Glutamatergic neuron (in vitro differentiated cells): ENCODE measurements at regions not wholly inside any gene's neighbourhood (a gene's known extent, or its start where the extent isn't known, plus 50 kb on each side); places are given as distances from the start of the nearest gene placed in this dataset.

Source experiments
- DNase-seq: peaks from one replicate; pipeline ENCODE4 v3.0.0; 2022
- H3K27ac Mint-ChIP-seq: one replicate; pipeline ENCODE4 v1.8.0; 2020; ENCODE audit warnings: mild to moderate bottlenecking, mixed read lengths, inconsistent platforms; ENCODE audit not compliant: unreplicated experiment
- H3K27me3 Mint-ChIP-seq: one replicate; pipeline ENCODE4 v1.8.0; 2020; ENCODE audit warnings: mild to moderate bottlenecking, moderate library complexity, mixed read lengths, inconsistent platforms; ENCODE audit not compliant: unreplicated experiment
- H3K36me3 Mint-ChIP-seq: one replicate; pipeline ENCODE4 v1.8.0; 2020; ENCODE audit warnings: mild to moderate bottlenecking, mixed read lengths, inconsistent platforms; ENCODE audit not compliant: unreplicated experiment
- H3K4me1 Mint-ChIP-seq: one replicate; pipeline ENCODE4 v1.8.0; 2020; ENCODE audit warnings: mild to moderate bottlenecking, low read depth, mixed read lengths, inconsistent platforms; ENCODE audit not compliant: unreplicated experiment
- H3K4me3 Mint-ChIP-seq: one replicate; pipeline ENCODE4 v1.8.0; 2020; ENCODE audit warnings: mild to moderate bottlenecking, mixed read lengths, inconsistent platforms; ENCODE audit not compliant: unreplicated experiment
- H3K9me3 Mint-ChIP-seq: one replicate; pipeline ENCODE4 v1.8.0; 2020; ENCODE audit warnings: mild to moderate bottlenecking, moderate library complexity, mixed read lengths, inconsistent platforms; ENCODE audit not compliant: unreplicated experiment
- CTCF ChIP-seq: fragments of 200-600 bp; sonication (generic); IDR thresholded peaks from one replicate; pipeline ENCODE4 v1.5.0; 2021; ENCODE audit not compliant: partially characterized antibody, unreplicated experiment

- no peaks in the 10 kb centered on the region for H3K27me3 Mint-ChIP-seq
- H3K4me1 Mint-ChIP-seq: no peaks in the 10 kb centered on the region
- H3K4me3 Mint-ChIP-seq: no peak overlapping the region
- DNase-seq: no peak
- H3K36me3 Mint-ChIP-seq: no peaks in the 10 kb centered on the region
- no peak overlapping the region for H3K27ac Mint-ChIP-seq
- TF ChIP-seq CTCF: no peak
- no peaks in the 10 kb centered on the region for H3K9me3 Mint-ChIP-seq
Measured at GRCh38 chr5:39891376-39891775, 466.6 kb upstream of the DAB2 start.

- H3K36me3 Mint-ChIP-seq: no peaks in the 10 kb centered on the region
- no peaks in the 10 kb centered on the region for H3K9me3 Mint-ChIP-seq
- H3K4me3 Mint-ChIP-seq: no peak overlapping the region
- H3K27ac Mint-ChIP-seq: no peak overlapping the region
- H3K27me3 Mint-ChIP-seq: peaks cover 2% of the 10 kb centered on the region
- no peak for TF ChIP-seq CTCF
- no peaks in the 10 kb centered on the region for H3K4me1 Mint-ChIP-seq
- DNase-seq: no peak
Measured at GRCh38 chr5:39880985-39881384, 456.2 kb upstream of the DAB2 start.

GRCh38 chr5:39877479-39877878 is 452.7 kb upstream of the DAB2 start:
- Mint-ChIP-seq H3K27me3 (peaks cover 2% of the 10 kb centered on the region), H3K36me3 (no peaks in the 10 kb centered on the region), H3K4me3 (no peak overlapping the region), H3K9me3 (no peaks in the 10 kb centered on the region), H3K27ac (no peak overlapping the region), H3K4me1 (no peaks in the 10 kb centered on the region)
- DNase-seq: no peak
- no peak for TF ChIP-seq CTCF

GRCh38 chr5:39876146-39876545 is 451.4 kb upstream of the DAB2 start:
- no peak overlapping the region for H3K27ac Mint-ChIP-seq
- no peak for TF ChIP-seq CTCF
- no peak overlapping the region for H3K4me3 Mint-ChIP-seq
- H3K27me3 Mint-ChIP-seq: peaks cover 2% of the 10 kb centered on the region
- no peaks in the 10 kb centered on the region for H3K36me3 Mint-ChIP-seq
- no peaks in the 10 kb centered on the region for H3K9me3 Mint-ChIP-seq
- H3K4me1 Mint-ChIP-seq: no peaks in the 10 kb centered on the region
- DNase-seq: no peak

- no peaks in the 10 kb centered on the region for H3K9me3 Mint-ChIP-seq
- no peaks in the 10 kb centered on the region for H3K27me3 Mint-ChIP-seq
- no peak overlapping the region for H3K4me3 Mint-ChIP-seq
- no peak for TF ChIP-seq CTCF
- no peaks in the 10 kb centered on the region for H3K36me3 Mint-ChIP-seq
- DNase-seq: no peak
- H3K4me1 Mint-ChIP-seq: no peaks in the 10 kb centered on the region
- H3K27ac Mint-ChIP-seq: no peak overlapping the region
Measured at GRCh38 chr5:39870137-39870536, 445.4 kb upstream of the DAB2 start.
